ENCODE measurements at regions not wholly inside any gene's neighbourhood (a gene's known extent, or its start where the extent isn't known, plus 50 kb on each side); places are given as distances from the start of the nearest gene placed in this dataset.

- TF ChIP-seq CTCF (conservative IDR thresholded peaks at IDR 0.05 in 1 of 2, IDR thresholded peaks at IDR 0.05 in 1 of 2; ENCODE audit: extremely low read depth in 1 of 2, insufficient read depth in 1 of 2, low read depth in 1 of 2, low read length in 2 of 2) (no peak), EZH2 (IDR thresholded peaks at IDR 0.05; ENCODE audit: borderline replicate concordance, low read length) (no peak)
These were observed 440.5 kb downstream of the BRINP1 start for GRCh38 chr9:118928722-118929121.
